ENCODE measurements at regions not wholly inside any gene's neighbourhood (a gene's known extent, or its start where the extent isn't known, plus 50 kb on each side); places are given as distances from the start of the nearest gene placed in this dataset.

- no peak for TF ChIP-seq POLR2AphosphoS5 (IDR thresholded peaks at IDR 0.05; ENCODE audit: borderline replicate concordance, low read depth, low read length)
- no peak for TF ChIP-seq EZH2 (IDR thresholded peaks at IDR 0.05)
Observed at GRCh38 chr9:80691229-80691628, 998.1 kb downstream of the TLE1 start.
